ENCODE measurements at regions not wholly inside any gene's neighbourhood (a gene's known extent, or its start where the extent isn't known, plus 50 kb on each side); places are given as distances from the start of the nearest gene placed in this dataset.

- TF ChIP-seq CTCF (conservative IDR thresholded peaks at IDR 0.05): no peak
- TF ChIP-seq ZFX (IDR thresholded peaks at IDR 0.05): no peak
Measured at GRCh38 chr10:130455791-130456190, 319.6 kb downstream of the GLRX3 start.
